C4-2B (cell line): ENCODE measurements at regions not wholly inside any gene's neighbourhood (a gene's known extent, or its start where the extent isn't known, plus 50 kb on each side); places are given as distances from the start of the nearest gene placed in this dataset.
"Not testable (repeated sequence)": the region's sequence is repeated elsewhere in the genome, so short reads cannot be mapped to it uniquely, and the experiment has no call there.

ENCODE experiments used
- H3K27ac ChIP-seq: fragments of 450-650 bp; 2 replicates; pipeline ENCODE4 v1.5.1; 2017
- ZFX ChIP-seq: fragments of 450-650 bp; IDR thresholded peaks from 2 replicates; pipeline ENCODE4 v1.6.1; 2017
- TF ChIP-seq, protein P1 (sequence below): fragments of 450-650 bp; conservative IDR thresholded peaks from 2 replicates; pipeline ENCODE4 v1.5.1; 2017; ENCODE audit warnings: mild to moderate bottlenecking

DNA sequence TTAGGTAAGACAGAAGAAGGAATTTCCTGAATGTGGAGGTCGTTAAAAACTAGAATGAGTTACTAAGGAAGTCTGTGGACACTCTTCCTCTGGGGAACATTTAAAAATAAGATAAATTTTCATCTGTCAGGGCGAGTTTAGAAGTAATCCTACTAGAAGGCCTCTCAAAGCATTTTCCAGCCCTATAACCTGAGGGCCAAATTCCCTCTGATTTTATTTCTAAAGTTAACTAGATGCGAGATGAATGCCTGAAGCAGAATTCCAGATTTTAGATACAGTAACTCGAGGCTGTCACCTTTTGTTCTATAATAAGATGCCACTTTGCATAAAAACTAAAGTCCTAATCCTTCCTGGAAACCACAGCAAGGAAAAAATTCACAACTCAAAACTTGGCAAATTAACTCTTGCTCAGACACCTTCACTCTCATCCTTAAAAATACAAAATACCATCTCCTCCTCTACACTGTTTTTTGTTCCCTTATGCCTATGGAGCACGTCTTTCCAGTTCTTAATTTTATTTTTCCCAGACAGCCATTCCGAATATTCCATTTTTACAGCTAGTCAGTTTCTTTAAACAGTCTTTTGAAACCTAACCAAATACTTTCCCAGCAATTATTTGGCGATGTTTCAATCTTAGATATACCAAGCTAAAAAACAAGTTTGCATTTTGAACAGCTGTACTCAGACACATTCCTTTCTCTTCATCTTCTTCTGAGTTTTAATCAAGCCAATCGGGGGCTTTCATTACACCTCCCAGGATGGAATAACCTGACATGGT, 420.7 kb upstream of the NFE2L3 start:
- H3K27ac ChIP-seq: no peak overlapping the region
- TF ChIP-seq, protein P1, sequence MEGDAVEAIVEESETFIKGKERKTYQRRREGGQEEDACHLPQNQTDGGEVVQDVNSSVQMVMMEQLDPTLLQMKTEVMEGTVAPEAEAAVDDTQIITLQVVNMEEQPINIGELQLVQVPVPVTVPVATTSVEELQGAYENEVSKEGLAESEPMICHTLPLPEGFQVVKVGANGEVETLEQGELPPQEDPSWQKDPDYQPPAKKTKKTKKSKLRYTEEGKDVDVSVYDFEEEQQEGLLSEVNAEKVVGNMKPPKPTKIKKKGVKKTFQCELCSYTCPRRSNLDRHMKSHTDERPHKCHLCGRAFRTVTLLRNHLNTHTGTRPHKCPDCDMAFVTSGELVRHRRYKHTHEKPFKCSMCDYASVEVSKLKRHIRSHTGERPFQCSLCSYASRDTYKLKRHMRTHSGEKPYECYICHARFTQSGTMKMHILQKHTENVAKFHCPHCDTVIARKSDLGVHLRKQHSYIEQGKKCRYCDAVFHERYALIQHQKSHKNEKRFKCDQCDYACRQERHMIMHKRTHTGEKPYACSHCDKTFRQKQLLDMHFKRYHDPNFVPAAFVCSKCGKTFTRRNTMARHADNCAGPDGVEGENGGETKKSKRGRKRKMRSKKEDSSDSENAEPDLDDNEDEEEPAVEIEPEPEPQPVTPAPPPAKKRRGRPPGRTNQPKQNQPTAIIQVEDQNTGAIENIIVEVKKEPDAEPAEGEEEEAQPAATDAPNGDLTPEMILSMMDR: no peak

DNA sequence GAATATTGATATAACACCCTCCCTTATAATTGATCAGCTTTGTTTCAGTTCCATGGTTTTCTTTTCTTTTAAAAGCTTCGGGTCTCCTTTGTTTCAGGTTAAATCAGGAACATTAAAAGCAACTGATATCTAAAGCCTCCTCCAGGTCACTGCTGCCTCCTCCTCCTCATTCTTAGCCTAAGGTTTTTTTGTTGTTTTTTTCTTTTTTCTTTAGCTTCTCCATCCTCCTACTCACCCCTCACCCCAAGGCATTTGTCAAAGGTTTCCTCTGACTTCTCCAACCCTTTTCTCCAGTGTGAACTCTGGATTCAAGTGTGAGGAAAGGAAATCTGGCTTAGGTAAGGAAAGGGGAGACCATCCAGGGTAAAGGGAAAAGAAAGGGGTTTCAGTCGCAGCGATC, 420.2 kb upstream of the NFE2L3 start:
- no peak overlapping the region for H3K27ac ChIP-seq
- TF ChIP-seq, protein P1: no peak
- no peak for TF ChIP-seq ZFX

DNA sequence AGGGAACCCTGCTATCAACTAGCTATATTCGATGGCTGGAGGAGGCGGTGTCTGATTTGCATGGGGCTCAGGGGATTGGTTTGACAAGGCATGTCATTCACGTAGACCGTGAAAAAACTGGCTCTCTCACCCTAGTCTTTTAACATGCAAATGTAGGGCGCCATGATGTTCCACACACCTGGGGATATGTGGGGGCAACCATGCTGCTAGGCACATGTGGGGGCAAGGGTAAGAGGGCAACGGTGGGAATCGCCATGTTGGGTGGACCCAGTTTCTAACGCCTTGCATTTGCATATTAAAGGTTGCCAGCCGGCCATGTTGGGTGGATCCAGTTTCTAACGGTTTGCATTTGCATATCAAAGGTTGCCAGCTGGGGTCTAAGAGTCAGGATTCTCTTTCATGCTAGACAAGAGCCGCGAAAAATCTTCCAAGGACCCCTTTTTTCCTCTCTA, 419.2 kb upstream of the NFE2L3 start:
- no peak overlapping the region for H3K27ac ChIP-seq
- TF ChIP-seq, protein P1: no peak
- no peak for TF ChIP-seq ZFX

DNA sequence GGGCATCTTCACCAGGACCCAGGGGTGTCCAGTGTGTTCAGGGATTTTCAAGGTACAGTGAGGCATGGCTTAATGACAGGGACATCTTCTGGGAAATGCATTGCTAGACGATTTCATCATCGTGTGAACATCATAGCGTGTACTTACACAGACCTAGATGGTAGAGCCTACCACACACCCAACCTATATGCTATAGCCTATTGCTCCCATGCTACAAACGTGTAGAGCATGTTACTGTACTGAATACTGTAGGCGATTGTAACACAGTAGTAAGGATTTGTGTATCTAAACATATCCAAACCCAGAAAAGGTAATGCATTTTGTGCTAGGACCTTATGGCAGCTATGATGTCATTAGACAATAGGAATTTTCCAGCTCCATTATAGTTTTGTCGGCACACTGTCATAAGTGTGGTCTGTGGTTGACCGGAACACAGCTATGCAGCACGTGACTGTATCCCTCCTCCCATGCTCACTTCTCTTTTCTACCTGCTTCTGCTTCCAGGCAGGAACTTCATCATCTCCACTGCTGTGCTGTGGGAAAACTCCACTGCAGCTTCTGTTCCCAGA, 416.2 kb upstream of the NFE2L3 start:
- TF ChIP-seq ZFX: no peak
- TF ChIP-seq, protein P1: no peak

DNA sequence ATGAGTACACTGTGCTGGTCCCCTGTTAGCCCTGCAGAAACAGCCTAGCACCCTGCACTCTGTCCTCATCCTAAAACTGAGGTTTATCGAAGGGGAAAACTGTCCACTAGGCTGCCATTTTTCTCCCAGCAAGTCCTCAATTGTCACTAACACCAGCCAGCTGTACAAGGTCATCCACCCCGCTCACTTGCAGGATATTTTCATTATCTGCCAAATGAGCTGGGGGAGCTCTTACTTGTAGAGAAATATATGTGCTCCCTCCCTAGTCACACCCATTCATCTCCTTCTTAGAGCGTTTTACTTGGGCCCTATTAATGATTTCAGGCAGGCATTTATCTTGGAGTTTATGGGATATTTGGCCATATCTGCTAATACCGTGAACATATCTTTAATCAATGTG, 413.5 kb upstream of the NFE2L3 start:
- H3K27ac ChIP-seq: no peak overlapping the region
- TF ChIP-seq, protein P1: no peak
- TF ChIP-seq ZFX: no peak

More for the DNA sequence above, 416.2 kb upstream of the NFE2L3 start:
- H3K27ac ChIP-seq: no peak overlapping the region

DNA sequence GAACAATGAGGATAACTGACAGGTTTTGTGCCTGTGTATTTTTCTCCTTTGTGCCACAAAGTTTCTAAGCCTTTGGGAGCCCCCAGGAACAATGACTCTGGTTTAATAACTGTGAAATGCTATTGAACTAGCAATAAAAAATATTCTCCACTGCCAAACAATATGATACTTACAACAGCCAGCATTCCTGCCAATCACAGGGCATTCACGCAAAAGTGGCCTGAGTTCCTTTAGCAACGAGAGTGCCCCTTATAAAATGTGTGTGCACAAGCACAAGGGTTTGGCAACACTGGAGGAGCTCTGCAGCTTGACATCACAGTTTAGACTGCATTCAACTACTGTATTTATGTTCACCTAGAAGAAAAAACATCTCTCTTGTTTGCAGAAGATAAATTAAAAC, 412.9 kb upstream of the NFE2L3 start:
- no peak for TF ChIP-seq ZFX
- TF ChIP-seq, protein P1: no peak
- H3K27ac ChIP-seq: no peak overlapping the region

DNA sequence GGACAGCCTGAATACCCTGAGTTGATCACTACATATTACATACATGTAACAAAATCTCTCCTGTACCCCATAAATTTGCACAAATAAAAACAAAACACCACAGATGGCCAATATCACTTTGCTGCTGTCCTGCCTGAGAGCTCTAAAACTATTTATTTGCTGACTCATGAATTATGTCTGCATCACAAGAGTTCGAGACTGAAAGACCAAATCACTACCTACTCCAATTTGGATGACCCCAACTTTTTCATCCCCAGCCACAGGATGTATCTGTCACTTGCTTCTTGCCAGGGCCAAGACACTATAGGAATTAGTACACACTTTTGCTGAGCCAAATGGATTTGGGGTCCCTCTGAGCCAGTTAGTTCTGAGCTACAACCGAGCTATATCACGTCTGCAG, 409.7 kb upstream of the NFE2L3 start:
- no peak overlapping the region for H3K27ac ChIP-seq
- TF ChIP-seq, protein P1: no peak
- no peak for TF ChIP-seq ZFX

DNA sequence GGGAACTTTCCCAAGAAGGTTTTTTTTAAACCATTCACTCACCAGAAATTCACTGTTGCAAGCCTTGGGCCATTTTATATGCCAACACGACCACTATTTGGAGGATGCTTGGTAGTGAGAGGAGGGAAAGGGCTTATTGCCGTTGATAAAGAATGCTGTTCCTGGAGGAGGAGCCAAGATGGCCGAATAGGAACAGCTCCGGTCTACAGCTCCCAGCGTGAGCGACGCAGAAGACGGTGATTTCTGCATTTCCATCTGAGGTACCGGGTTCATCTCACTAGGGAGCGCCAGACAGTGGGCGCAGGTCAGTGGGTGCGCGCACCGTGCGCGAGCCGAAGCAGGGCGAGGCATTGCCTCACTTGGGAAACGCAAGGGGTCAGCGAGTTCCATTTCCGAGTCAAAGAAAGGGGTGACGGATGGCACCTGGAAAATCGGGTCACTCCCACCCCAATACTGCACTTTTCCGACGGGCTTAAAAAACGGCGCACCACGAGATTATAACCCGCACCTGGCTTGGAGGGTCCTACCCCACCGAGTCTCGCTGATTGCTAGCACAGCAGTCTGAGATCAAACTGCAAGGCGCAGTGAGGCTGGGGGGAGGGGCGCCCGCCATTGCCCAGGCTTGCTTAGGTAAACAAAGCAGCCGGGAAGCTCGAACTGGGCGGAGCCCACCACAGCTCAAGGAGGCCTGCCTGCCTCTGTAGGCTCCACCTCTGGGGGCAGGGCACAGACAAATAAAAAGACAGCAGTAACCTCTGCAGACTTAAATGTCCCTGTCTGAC, 408.1 kb upstream of the NFE2L3 start:
- not testable (repeated sequence) for H3K27ac ChIP-seq
